DMS 273 treated with DMSO at 0.1 percent for 48 hours (cell line): ENCODE measurements at regions not wholly inside any gene's neighbourhood (a gene's known extent, or its start where the extent isn't known, plus 50 kb on each side); places are given as distances from the start of the nearest gene placed in this dataset.
"Not testable (repeated sequence)": the region's sequence is repeated elsewhere in the genome, so short reads cannot be mapped to it uniquely, and the experiment has no call there.

Experiments used
- DNase-seq: peaks from one replicate; lab custom pipeline; 2025; lab: John Stamatoyannopoulos, UW

GRCh38 chr18:55953326-55953725 is 365.3 kb upstream of the TCF4 start:
- no peak for DNase-seq

- not testable (repeated sequence) for DNase-seq
Measured at GRCh38 chr18:55951738-55952137, 363.7 kb upstream of the TCF4 start.

- DNase-seq: no peak
Measured at GRCh38 chr18:55950379-55951166, 362.6 kb upstream of the TCF4 start.

DNA sequence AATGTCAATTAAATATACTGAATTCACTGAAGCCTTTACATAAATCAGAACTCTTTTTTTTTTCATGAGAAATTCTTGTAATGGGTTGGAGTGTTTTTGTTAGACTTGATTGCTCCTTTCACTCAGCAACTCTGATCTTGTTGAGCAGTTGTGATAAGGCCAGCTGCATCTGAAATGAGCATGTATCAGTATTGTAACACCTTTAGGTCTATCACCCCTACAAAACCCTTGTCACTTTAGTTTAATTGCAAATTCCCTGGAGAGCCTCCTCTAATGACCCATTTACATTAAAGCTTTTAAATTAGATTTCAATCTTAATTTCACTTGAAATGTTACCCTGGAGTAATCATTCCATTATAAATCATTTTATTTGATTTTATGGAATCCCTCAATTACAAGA is 346.8 kb upstream of the TCF4 start:
- no peak for DNase-seq

GRCh38 chr18:55932675-55933074 is 344.7 kb upstream of the TCF4 start:
- DNase-seq: no peak

DNA sequence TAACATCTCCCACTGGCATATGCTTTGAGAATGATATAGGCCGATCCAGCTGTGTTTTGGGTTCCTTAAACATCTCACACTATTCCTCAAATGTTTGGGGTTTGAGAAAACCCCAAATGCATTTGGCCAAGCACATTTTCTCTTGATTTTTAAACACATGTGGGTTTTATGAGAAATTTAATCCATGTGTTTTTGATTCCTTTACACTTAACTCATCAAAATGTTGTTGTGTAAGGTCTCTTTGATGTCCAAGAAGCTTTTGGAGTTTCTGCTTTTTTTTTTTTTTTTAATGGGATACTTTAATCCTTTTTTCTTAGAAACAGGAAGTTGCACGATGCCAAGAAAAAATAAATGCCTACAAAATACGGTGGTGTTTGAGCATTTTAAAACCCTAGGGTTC is 339.8 kb upstream of the TCF4 start:
- no peak for DNase-seq

DNA sequence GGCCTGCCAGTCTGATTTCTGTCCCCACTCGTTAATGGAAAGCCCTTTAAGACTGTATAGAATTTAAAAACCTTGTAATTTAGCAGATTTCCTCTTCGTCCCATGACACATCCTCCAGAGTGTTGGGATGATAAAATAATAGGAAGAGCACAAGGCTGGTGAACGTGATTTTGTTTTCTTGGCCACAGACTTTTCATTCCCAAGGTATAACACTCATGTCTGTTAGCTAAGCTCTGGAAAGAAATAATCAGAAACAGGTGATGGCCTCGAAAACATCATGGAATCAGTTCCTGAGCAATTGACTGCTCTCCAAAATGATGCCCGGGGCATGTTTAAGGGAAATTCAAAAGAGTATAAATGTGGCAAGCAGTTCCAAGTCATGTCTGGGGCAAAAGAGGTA is 337.8 kb upstream of the TCF4 start:
- no peak for DNase-seq

- DNase-seq: no peak
Measured at GRCh38 chr18:55920063-55920462, 332.1 kb upstream of the TCF4 start.

- no peak for DNase-seq
Measured at GRCh38 chr18:55918444-55918843, 330.5 kb upstream of the TCF4 start.

GRCh38 chr18:55912919-55913318 is 324.9 kb upstream of the TCF4 start:
- DNase-seq: no peak

DNA sequence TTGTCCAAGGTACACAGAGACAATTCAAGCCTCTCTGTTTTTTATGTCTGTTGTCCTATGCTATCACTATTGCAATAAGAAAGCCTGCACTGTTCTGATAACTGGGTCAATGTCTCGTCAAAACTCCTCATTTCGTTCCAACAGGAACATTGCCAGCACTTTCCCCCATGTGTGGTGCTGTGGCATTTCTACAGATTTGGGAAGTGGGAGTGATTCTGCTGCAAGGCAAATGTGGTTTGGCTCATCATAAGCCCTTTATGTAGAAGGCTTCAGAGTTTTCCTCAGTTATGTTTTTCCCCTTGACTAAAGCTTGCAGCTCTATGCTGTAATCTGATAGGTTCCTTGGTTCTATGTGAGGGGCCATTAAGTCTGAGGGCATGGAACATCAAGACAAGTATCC is 324.1 kb upstream of the TCF4 start:
- DNase-seq: no peak

DNA sequence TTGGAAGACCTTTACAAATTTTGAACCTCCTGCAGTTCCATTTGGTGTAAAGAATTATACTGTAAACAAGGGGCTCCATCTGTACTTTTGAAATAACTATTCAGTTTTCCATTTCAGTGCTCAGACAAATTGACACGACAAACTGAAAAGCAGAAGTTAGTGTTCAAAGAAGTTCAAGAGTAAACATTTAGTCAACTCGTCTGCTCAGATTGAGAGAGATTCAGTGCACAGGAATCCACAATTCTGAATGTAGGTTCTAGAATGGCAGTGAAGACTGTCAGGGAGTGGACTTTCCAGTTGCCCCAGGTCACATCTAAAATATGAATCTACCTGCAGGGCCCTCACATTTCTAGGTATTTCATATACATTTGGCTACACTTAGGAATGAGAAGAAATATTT is 322.3 kb upstream of the TCF4 start:
- DNase-seq: no peak

GRCh38 chr18:55908901-55909366 is 320.9 kb upstream of the TCF4 start:
- no peak for DNase-seq

DNA sequence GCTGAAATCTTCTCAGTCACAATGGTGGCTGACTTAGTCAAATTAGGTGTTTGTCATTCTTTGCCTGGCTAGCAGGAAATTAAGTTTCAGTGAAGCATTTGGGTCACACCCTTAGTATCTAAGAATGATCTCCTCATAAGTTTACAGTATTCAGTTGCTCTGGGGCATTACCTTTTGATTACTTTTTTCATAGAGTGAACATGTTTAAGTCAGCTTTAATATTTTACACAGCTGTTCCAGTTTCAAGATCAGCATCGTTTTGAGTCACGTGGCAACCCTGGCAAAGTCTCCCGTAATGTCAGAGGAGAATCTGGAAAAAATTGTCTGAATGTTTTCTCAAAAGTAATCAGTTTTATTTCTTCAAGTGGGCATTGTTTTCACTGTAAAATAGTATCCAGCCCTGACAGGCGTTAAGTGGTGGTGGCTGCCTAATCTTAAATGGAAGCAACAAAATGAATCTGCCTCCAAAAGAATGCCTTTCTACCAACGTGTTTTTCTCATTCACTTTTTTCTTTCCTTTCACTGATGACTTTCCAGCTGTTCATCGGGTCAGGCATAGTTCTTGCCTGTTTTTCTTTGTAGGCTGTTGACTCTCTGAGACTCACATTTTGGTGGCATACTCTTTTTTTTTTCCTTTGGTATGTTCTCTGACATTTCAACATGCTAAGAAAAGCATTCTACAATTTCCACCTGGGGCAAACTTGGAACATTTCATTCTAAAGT is 319.6 kb upstream of the TCF4 start:
- DNase-seq: no peak

DNA sequence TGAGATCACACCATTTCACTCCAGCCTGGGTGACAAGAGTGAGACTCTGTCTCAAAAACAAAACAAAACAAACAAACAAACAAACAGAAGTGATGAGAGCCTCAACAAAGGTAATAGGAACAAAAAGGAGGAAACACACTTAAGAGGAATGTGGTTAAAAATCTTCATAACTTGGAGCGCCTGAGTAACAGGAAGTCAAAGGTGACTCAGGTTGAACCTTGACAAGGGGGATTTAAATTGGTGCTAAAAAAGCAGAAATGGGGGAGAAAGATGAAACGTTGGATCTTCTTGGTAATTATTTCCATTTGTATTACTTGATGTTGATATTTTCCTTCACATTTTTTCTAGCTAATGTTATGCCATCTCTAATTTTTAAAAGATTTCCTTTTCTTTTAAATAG is 318.5 kb upstream of the TCF4 start:
- DNase-seq: no peak

- DNase-seq: no peak
Measured at GRCh38 chr18:55903911-55904310, 315.9 kb upstream of the TCF4 start.

DNA sequence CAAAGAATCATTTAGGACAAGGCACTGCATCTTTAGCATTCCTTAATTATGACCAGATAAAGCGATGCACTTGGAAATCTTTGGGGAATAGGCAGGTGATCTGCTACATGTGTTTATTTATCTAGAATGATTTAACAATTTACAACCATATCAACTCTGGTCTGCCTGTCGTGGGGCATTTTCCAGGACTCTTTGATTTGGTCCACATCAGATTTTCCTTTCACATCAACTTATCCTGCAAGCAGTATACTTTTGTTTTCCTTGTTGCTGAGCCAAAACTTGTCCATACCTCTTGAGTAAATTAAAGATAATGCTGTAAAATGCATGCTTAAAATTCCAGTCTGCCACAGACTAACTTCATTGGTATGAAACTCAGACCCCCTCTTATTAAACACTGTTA is 312.4 kb upstream of the TCF4 start:
- no peak for DNase-seq

DNA sequence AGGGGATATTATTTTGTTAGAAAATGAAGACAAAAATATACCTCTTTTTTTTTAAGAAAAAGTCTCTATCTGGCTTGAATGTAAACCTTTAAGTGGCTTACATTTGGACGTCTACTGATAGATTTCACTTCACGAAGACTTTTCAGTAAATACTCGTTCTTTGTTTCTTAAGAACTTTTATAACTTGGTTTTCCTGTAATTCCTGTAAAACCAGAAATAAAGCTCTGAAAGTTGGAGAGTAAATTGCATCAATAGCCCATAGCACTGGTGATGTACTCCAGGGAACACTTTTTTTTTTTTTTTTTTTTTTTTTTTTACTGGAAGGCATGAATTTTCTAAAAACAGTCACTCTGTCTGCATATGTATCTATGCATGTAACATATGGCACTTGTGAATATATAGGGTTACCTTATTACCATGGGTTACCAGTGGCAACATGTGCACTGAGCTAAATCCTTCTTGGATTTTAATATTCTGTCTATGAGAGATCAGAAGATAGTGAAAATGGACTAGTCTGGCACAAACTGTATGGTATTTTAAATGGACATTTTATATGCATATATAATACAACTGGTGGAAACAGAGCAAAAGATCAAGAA is 309.2 kb upstream of the TCF4 start:
- no peak for DNase-seq

DNA sequence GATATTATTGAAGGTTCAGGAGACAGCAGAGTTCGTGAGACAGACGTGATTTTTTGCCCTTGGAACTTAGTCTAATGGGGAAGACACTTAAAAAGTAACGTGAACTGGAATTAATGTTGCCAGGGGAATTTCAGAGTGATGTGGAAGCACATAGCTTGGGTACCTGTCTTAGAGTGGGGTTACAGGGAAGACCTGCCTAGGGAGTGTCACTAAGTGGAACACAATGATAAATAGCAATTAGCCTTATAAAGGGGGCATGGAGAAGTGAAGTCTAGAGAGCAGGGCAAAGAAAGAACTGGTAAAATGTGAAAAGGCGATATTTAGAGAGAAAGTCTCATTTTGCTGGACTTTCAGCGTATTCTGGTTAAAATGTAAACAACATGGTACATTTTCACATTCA is 306.0 kb upstream of the TCF4 start:
- no peak for DNase-seq

DNA sequence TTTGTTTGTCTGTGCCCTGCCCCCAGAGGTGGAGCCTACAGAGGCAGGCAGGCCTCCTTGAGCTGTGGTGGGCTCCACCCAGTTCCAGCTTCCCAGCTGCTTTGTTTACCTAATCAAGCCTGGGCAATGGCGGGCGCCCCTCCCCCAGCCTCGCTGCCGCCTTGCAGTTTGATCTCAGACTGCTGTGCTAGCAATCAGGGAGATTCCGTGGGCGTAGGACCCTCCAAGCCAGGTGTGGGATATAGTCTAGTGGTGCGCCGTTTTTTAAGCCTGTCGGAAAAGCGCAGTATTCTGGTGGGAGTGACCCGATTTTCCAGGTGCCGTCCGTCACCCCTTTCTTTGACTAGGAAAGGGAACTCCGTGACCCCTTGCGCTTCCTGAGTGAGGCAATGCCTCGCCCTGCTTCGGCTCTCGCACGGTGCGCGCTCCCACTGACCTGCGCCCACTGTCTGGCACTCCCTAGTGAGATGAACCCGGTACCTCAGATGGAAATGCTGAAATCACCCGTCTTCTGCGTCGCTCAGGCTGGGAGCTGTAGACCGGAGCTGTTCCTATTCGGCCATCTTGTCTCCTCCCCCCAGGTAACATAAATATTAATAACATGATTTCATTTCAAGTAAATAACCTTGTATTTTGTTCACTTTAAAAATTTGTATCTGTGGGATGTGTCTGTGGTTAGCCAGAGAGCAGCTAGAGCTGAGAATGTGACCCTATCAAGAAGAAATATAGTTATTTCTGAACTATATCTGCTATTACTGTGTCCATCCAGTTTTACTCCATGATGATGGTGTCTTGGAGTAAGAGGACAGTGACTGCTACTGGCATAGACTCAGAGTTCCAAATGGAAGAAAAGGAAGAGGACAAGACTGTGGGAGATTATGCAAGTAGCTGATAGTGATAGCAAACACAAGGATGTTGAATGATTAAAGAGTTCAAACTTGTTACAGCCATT is 305.1 kb upstream of the TCF4 start:
- DNase-seq: not testable (repeated sequence)

- no peak for DNase-seq
Measured at GRCh38 chr18:55886886-55887285, 298.9 kb upstream of the TCF4 start.

GRCh38 chr18:55884498-55884897 is 296.5 kb upstream of the TCF4 start:
- DNase-seq: no peak
